Endothelial cell of umbilical vein (primary cell): ENCODE measurements at regions not wholly inside any gene's neighbourhood (a gene's known extent, or its start where the extent isn't known, plus 50 kb on each side); places are given as distances from the start of the nearest gene placed in this dataset.

Experiments used
- BruUV-seq: library from RNA; stranded (reverse); fragments of 400-500 nt; replicated peaks from 2 replicates; lab custom pipeline; 2021; lab: Mats Ljungman, UMichigan
- CTCF ChIA-PET: fragments of 300-600, 350-600 bp; sonication (Branson Sonifier 250); formaldehyde crosslinking; loops from one replicate; lab custom pipeline; 2021; ENCODE audit warnings: antibody characterized with exemption, inconsistent platforms; lab: Charles Lee
- POLR2A ChIA-PET: fragments of 300-600, 350-600 bp; sonication (Branson Sonifier 250); formaldehyde crosslinking; loops from one replicate; lab custom pipeline; 2021; ENCODE audit warnings: antibody characterized with exemption, inconsistent platforms; lab: Charles Lee
- DNase-seq: peaks from one replicate; pipeline ENCODE4 v3.0.0-alpha.2; 2011; ENCODE audit warnings: low read depth, low spot score
- FAIRE-seq: peaks from 2 replicates; lab custom pipeline; 2011; peaks lifted over from hg19 to GRCh38; lab: Jason Lieb, UNC
- H2AFZ ChIP-seq: 2 replicates; pipeline ENCODE4 v1.6.0; 2012; ENCODE audit warnings: low read depth, low read length, control low read depth, inconsistent platforms
- H3K27ac ChIP-seq: 2 replicates; pipeline ENCODE4 v1.5.1; 2011; ENCODE audit warnings: low read depth, mild to moderate bottlenecking, control low read depth, low read length, moderate library complexity; ENCODE audit not compliant: insufficient read depth
- H3K27me3 ChIP-seq, 2 experiments: 2 replicates each; pipeline versions ENCODE4 v1.6.0 to v1.6.1; 2011; ENCODE audit warnings: low read length in 2 of 2, mixed read lengths in 1 of 2; ENCODE audit not compliant: control insufficient read depth in 2 of 2, insufficient read depth in 2 of 2
- H3K36me3 ChIP-seq, 2 experiments: 2 replicates in 1 of 2; 3 replicates in 1 of 2; pipeline ENCODE4 v1.5.1; 2011; ENCODE audit warnings: low read length in 2 of 2, mild to moderate bottlenecking in 1 of 2, moderate library complexity in 1 of 2; ENCODE audit not compliant: control insufficient read depth in 2 of 2, insufficient read depth in 2 of 2; ENCODE audit errors: extremely low read depth in 1 of 2
- H3K4me1 ChIP-seq: 3 replicates; pipeline ENCODE4 v1.5.1; 2011; ENCODE audit warnings: mild to moderate bottlenecking, low read length; ENCODE audit not compliant: control insufficient read depth, insufficient read depth; ENCODE audit errors: extremely low read depth
- H3K4me2 ChIP-seq: 2 replicates; pipeline ENCODE4 v1.6.1; 2011; ENCODE audit warnings: low read length, control low read depth, mixed read lengths; ENCODE audit not compliant: insufficient read depth
- H3K4me3 ChIP-seq, 3 experiments: fragments of 200-600 bp in 1 of 3; sonication (generic), shearing (Covaris generic) in 1 of 3; replicated peaks in 1 of 3; 2 replicates each; pipeline ENCODE4 v1.5.1; 2011 to 2016; ENCODE audit warnings: control low read depth in 3 of 3, low read length in 3 of 3, mild to moderate bottlenecking in 2 of 3, inconsistent platforms in 1 of 3, low read depth in 1 of 3, moderate library complexity in 1 of 3; ENCODE audit not compliant: insufficient read depth in 1 of 3
- H3K79me2 ChIP-seq: 2 replicates; pipeline ENCODE4 v1.6.0; 2012; ENCODE audit warnings: low read length, inconsistent platforms; ENCODE audit not compliant: control insufficient read depth, insufficient read depth
- H3K9ac ChIP-seq: replicated peaks from 2 replicates; pipeline ENCODE3; 2011; ENCODE audit warnings: low read length, control low read depth; ENCODE audit not compliant: insufficient read depth; ENCODE audit errors: extremely low read depth
- H3K9me1 ChIP-seq: replicated peaks from 3 replicates; pipeline ENCODE4 v1.6.0; 2011; ENCODE audit warnings: mild to moderate bottlenecking, low read length; ENCODE audit not compliant: control insufficient read depth, insufficient read depth; ENCODE audit errors: extremely low read depth
- H3K9me3 ChIP-seq: replicated peaks from 2 replicates; pipeline ENCODE4 v1.5.1; 2012; ENCODE audit warnings: low read length, inconsistent platforms; ENCODE audit not compliant: control insufficient read depth, insufficient read depth
- H4K20me1 ChIP-seq: replicated peaks from 2 replicates; pipeline ENCODE3; 2011; ENCODE audit warnings: mild to moderate bottlenecking, low read length; ENCODE audit not compliant: control insufficient read depth, insufficient read depth; ENCODE audit errors: extremely low read depth
- CTCF ChIP-seq, 2 donors: IDR thresholded peaks; 1 replicate in 1 of 2; 2 replicates in 1 of 2; pipeline ENCODE4 v1.5.1; 2011; ENCODE audit warnings: low read length in 2 of 2, mild to moderate bottlenecking in 2 of 2, moderate library complexity in 2 of 2, control low read depth in 1 of 2, inconsistent platforms in 1 of 2, low read depth in 1 of 2; ENCODE audit not compliant: insufficient read depth in 1 of 2; ENCODE audit errors: extremely low read depth in 1 of 2
- EZH2 ChIP-seq: IDR thresholded peaks from 2 replicates; pipeline ENCODE4 v1.6.1; 2012; ENCODE audit warnings: borderline replicate concordance, low read depth, mild to moderate bottlenecking, moderate library complexity, low read length, inconsistent platforms; ENCODE audit not compliant: severe bottlenecking
- FOS ChIP-seq: IDR thresholded peaks from 2 replicates; pipeline ENCODE4 v1.6.1; 2011; ENCODE audit warnings: mild to moderate bottlenecking, low read length, moderate library complexity, borderline replicate concordance; ENCODE audit not compliant: insufficient read depth
- GATA2 ChIP-seq: IDR thresholded peaks from 2 replicates; pipeline ENCODE4 v1.7.0; 2011; ENCODE audit warnings: low read depth, mild to moderate bottlenecking, moderate library complexity, mixed read lengths, low read length; ENCODE audit not compliant: insufficient read length, insufficient read depth
- JUN ChIP-seq: IDR thresholded peaks from 2 replicates; pipeline ENCODE4 v1.6.1; 2011; ENCODE audit warnings: borderline replicate concordance, low read depth; ENCODE audit not compliant: insufficient read length, insufficient read depth
- MAX ChIP-seq: IDR thresholded peaks from 2 replicates; pipeline ENCODE4 v1.6.1; 2011; ENCODE audit not compliant: insufficient read depth, insufficient read length
- MYC ChIP-seq: IDR thresholded peaks from one replicate; pipeline ENCODE4 v1.6.1; 2011; ENCODE audit warnings: mild to moderate bottlenecking, low read depth, low read length
- POLR2A ChIP-seq: IDR thresholded peaks from 2 replicates; pipeline ENCODE4 v1.6.1; 2012; ENCODE audit warnings: low read depth, mild to moderate bottlenecking, control low read depth, low read length
- POLR2AphosphoS5 ChIP-seq: IDR thresholded peaks from 2 replicates; pipeline ENCODE4 v1.6.1; 2012; ENCODE audit warnings: low read depth, mild to moderate bottlenecking, control low read depth, low read length, moderate library complexity; ENCODE audit not compliant: insufficient read depth
- dilution Hi-C: fragments of 300-500 bp; cut with MboI; formaldehyde crosslinking; loops from one replicate; pipeline ENCODE4 v1.15.0; 2019; ENCODE audit warnings: low sequenced_read_pairs; ENCODE audit not compliant: extremely low pct_ligation_motif_present
- intact Hi-C: fragments of 100-400 bp; cut with micrococcal nuclease; formaldehyde crosslinking; loops from one replicate; pipeline ENCODE4 v1.10.0; 2022

- Histone ChIP-seq H3K4me1 (peaks cover 5% of the 10 kb centered on the region), H3K27me3 (no peaks in the 10 kb centered on the region), H3K79me2 (no peaks in the 10 kb centered on the region), H3K9me1 (no peaks in the 10 kb centered on the region), H3K9me3 (no peaks in the 10 kb centered on the region), H3K9ac (no peak overlapping the region), H3K4me2 (no peak overlapping the region), H3K36me3 (no peaks in the 10 kb centered on the region), H3K4me3 (no peak overlapping the region), H3K27ac (no peak overlapping the region), H4K20me1 (no peaks in the 10 kb centered on the region), H2AFZ (no peak overlapping the region)
- ChIA-PET POLR2A (no interaction called here), CTCF (no interaction called here)
- dilution Hi-C loops (no loop called here), intact Hi-C loops (no loop called here)
- FAIRE-seq (no peak), DNase-seq (no peak)
- TF ChIP-seq MYC (no peak), POLR2AphosphoS5 (no peak), EZH2 (no peak), FOS (no peak), POLR2A (no peak), MAX (no peak), GATA2 (no peak), JUN (no peak), CTCF (IDR thresholded peaks at IDR 0.05; ENCODE audit: extremely low read depth in 1 of 2, insufficient read depth in 1 of 2, low read depth in 1 of 2, low read length in 2 of 2) (no peak)
- no TSS peak for BruUV-seq
Observed at GRCh38 chr5:57685516-57686255, 203.1 kb upstream of the ACTBL2 start.
